ENCODE measurements at regions not wholly inside any gene's neighbourhood (a gene's known extent, or its start where the extent isn't known, plus 50 kb on each side); places are given as distances from the start of the nearest gene placed in this dataset.

DNA sequence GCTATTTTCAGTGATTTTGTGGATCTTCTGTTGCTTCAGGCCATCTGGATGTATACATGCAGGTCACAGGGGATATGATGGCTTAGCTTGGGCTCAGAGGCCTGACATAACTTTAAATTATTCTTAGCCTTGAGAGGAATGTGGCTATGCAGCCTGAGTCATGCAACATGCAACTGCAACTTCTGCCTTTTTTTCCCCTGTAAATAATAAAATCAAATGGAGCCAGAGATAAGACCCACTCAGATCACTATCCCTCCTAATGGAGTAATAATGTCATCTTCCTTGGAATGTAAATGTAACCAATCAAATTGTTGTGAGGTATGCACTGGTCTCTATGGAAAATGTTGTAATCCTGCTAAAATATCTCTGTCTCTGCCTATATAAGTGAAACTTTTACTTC, 54.9 kb downstream of the MAGEB17 start:
- no peak for DNase-seq
- H3K36me3 Mint-ChIP-seq (ENCODE audit: low read depth), result no peaks in the 10 kb centered on the region
- H3K27ac Mint-ChIP-seq, result no peak overlapping the region
- H3K4me3 Mint-ChIP-seq, result no peak overlapping the region
- peaks cover 4% of the 10 kb centered on the region for H3K9me3 Mint-ChIP-seq
- intact Hi-C loops (cut with micrococcal nuclease), result no loop called here
- H3K27me3 Mint-ChIP-seq, result no peaks in the 10 kb centered on the region
- no peaks in the 10 kb centered on the region for H3K4me1 Mint-ChIP-seq

DNA sequence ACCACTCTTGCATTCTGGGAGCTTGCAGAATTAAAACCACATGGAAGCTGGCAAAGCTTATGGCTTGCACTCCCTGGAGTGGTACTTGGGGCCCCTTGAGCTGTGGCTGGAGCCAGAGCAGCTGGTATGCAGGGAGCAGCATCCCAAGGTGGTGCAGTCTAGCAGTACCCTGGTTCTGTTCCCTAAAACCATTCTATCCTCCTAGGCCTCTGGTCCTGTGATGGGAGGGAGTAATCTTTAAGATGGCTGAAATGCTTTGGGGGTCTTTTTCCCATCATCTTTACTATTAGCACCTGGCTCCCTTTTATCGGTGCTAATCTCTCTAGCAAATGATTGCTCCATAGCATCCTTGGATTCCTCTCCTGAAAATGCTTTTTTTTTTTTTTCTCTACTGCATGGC, 56.1 kb downstream of the MAGEB17 start:
- no peak overlapping the region for H3K27ac Mint-ChIP-seq
- no peaks in the 10 kb centered on the region for H3K36me3 Mint-ChIP-seq (ENCODE audit: low read depth)
- H3K4me1 Mint-ChIP-seq, result no peaks in the 10 kb centered on the region
- peaks cover 4% of the 10 kb centered on the region for H3K9me3 Mint-ChIP-seq
- no peak for DNase-seq
- intact Hi-C loops (cut with micrococcal nuclease), result no loop called here
- H3K27me3 Mint-ChIP-seq, result no peaks in the 10 kb centered on the region
- no peak overlapping the region for H3K4me3 Mint-ChIP-seq

DNA sequence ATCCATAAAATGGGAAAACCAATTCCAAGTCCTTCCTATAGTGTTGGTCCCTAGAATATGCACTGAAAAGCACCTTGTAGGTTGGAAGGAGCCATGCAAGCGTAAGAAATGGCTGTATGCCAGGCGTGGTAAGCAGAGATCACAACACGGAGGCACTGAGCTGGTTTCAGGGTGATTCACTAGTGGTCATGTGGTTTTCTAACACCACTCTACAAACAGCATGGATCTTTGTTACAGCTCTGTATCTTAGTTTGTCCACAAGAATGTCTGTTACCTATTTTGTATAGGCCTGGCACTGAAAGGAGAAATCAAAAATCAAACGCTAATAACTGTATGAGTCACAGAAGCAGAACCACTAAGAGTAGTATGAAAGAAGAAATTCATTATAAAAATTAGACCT, 71.9 kb downstream of the MAGEB17 start:
- no peaks in the 10 kb centered on the region for H3K4me1 Mint-ChIP-seq
- H3K4me3 Mint-ChIP-seq, result no peak overlapping the region
- no peak for DNase-seq
- intact Hi-C loops (cut with micrococcal nuclease), result no loop called here
- no peaks in the 10 kb centered on the region for H3K27me3 Mint-ChIP-seq
- H3K36me3 Mint-ChIP-seq (ENCODE audit: low read depth), result no peaks in the 10 kb centered on the region
- H3K9me3 Mint-ChIP-seq, result no peaks in the 10 kb centered on the region
- H3K27ac Mint-ChIP-seq, result no peak overlapping the region

DNA sequence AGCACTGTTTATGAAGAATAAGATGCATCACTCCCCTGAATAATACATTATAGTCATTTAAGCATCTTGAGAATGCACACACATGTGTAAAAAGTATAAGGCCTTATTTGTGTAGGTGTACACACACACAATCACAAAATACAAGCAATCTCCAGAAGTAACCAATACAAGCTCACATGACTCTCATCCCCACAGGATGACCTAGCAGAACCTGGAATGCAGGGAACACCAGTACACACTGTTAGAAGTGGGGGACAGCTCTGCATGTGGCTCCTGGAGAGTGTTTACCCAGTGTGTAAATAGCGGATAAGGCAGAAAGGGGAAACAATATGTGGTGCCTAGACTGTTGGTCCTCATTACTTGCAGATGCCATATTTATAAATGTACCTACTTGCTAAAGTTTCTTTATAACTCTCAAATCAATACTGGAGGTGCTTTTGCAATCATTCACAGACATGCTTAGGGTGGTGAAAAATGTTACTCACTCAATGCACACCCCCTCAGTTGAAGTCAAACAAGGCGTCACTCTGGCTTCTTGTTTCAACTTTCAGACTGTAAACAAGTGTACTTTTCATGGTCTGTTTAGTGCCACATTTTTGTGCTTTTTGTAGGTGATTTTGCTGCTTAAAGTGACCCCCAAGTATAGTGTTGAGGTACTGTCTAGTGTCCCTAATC, 73.1 kb downstream of the MAGEB17 start:
- intact Hi-C loops (cut with micrococcal nuclease), result no loop called here
- H3K27ac Mint-ChIP-seq, result no peak overlapping the region
- no peak overlapping the region for H3K4me3 Mint-ChIP-seq
- no peaks in the 10 kb centered on the region for H3K36me3 Mint-ChIP-seq (ENCODE audit: low read depth)
- no peaks in the 10 kb centered on the region for H3K27me3 Mint-ChIP-seq
- H3K9me3 Mint-ChIP-seq, result no peaks in the 10 kb centered on the region
- H3K4me1 Mint-ChIP-seq, result no peaks in the 10 kb centered on the region
- DNase-seq, result no peak

DNA sequence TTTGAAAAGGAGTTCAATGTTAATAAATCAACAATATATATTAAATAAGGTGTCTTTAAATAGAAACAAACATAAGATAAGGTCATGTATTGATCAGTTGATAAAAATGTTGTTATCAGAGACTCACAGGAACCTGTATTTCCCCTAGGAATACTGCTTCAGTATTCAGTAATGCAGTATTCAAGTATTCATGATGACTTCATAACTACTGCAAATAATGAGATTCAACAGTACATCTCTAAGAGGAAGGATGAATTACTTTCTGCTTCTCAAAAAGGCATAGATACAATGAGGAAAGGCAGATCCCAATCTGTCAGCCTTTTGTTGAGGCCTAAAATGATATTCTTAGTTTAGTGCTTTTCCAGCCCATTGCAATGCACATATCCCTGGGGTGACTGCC, 73.7 kb downstream of the MAGEB17 start:
- H3K4me1 Mint-ChIP-seq, result no peaks in the 10 kb centered on the region
- DNase-seq, result no peak
- no peak overlapping the region for H3K4me3 Mint-ChIP-seq
- H3K36me3 Mint-ChIP-seq (ENCODE audit: low read depth), result no peaks in the 10 kb centered on the region
- no peaks in the 10 kb centered on the region for H3K9me3 Mint-ChIP-seq
- intact Hi-C loops (cut with micrococcal nuclease), result no loop called here
- no peak overlapping the region for H3K27ac Mint-ChIP-seq
- H3K27me3 Mint-ChIP-seq, result no peaks in the 10 kb centered on the region

DNA sequence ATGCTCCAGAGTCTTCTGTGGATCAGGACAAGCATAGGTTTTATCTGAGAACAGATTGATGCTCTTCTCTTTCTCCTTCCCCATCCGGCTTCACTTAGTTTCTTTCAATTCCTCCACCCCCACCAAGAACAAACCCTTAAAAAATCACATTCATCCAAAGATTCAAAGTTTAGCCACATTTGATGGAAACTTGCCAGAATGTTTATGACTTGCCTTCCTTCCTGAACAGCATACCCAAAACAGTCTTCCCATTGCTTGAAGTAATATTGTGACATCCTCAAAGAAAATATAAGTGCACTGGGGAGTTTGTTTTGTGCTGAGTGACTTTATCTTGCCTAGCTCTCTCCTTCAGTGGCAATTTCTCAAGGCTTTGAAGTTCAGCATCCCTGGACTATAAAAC, 83.0 kb downstream of the MAGEB17 start:
- H3K36me3 Mint-ChIP-seq (ENCODE audit: low read depth), result no peaks in the 10 kb centered on the region

DNA sequence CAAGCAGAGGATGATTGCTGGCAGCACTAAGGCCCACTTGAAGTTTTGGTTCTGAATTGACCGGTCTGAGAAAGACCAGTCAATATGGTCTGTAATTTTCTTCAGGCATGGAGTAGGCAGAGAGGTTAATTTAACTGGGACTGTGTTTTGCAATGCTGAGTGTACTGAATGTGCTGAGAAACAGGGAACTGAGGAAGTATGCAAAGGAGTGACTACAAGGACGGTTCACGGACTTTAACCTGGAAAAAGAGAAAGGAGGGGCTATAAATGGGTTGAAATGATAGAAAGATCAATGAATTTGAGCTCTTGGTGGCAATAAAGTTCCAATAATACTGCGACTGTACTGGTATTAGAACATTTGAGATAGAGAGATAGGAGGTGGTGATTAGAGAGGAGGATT, 84.5 kb downstream of the MAGEB17 start:
- H3K4me1 Mint-ChIP-seq, result no peaks in the 10 kb centered on the region
- H3K9me3 Mint-ChIP-seq, result no peaks in the 10 kb centered on the region
- no peak for DNase-seq
- H3K27me3 Mint-ChIP-seq, result no peaks in the 10 kb centered on the region
- no peak overlapping the region for H3K4me3 Mint-ChIP-seq
- no peaks in the 10 kb centered on the region for H3K36me3 Mint-ChIP-seq (ENCODE audit: low read depth)
- intact Hi-C loops (cut with micrococcal nuclease), result no loop called here
- no peak overlapping the region for H3K27ac Mint-ChIP-seq

More for the DNA sequence above, 83.0 kb downstream of the MAGEB17 start:
- H3K4me3 Mint-ChIP-seq, result no peak overlapping the region
- H3K27me3 Mint-ChIP-seq, result no peaks in the 10 kb centered on the region
- H3K9me3 Mint-ChIP-seq, result no peaks in the 10 kb centered on the region
- H3K4me1 Mint-ChIP-seq, result no peaks in the 10 kb centered on the region
- intact Hi-C loops (cut with micrococcal nuclease), result no loop called here
- H3K27ac Mint-ChIP-seq, result no peak overlapping the region
- no peak for DNase-seq

DNA sequence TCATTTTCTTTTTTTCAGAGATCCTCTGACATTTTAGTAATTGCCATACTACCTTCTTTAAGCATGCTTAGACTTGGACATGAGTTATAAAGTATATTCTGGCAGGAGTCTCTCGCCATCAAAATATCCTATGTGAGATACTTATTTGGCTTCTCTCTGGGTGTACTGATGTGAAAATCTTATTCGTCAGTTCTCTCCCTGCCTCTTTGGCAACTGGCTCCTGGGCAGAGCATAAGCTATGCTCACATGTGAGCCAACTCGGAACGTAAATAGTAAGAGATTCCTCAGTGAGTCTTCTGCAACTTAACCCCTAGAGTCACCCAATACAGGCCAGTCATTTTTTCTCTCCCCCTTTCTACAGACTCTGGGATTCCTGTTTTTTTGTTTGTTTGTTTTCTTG, 91.6 kb downstream of the MAGEB17 start:
- no peaks in the 10 kb centered on the region for H3K9me3 Mint-ChIP-seq
- no peaks in the 10 kb centered on the region for H3K4me1 Mint-ChIP-seq
- no peaks in the 10 kb centered on the region for H3K36me3 Mint-ChIP-seq (ENCODE audit: low read depth)
- no peaks in the 10 kb centered on the region for H3K27me3 Mint-ChIP-seq
- intact Hi-C loops (cut with micrococcal nuclease), result no loop called here
- H3K4me3 Mint-ChIP-seq, result no peak overlapping the region
- DNase-seq, result no peak
- H3K27ac Mint-ChIP-seq, result no peak overlapping the region

DNA sequence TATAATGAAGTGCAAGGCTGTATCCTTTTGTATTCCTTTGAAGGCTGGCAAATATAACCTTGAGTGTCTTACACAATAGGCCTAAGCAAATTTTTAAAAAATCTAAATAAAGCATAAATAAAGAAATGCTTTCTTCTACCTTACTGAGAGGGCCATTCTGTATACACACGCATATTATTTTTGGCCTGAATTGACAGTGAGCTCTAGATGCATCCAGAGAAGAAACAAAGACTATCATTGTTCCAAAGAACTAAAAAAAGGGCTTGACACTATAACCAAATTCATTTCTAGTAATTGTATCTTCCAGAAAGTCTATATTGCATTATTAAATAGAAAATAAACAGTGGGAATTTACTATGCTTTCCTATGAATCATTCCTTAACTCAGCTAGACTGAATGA, 100.2 kb downstream of the MAGEB17 start:
- DNase-seq, result no peak
- no peaks in the 10 kb centered on the region for H3K9me3 Mint-ChIP-seq
- no peaks in the 10 kb centered on the region for H3K4me1 Mint-ChIP-seq
- H3K36me3 Mint-ChIP-seq (ENCODE audit: low read depth), result no peaks in the 10 kb centered on the region
- intact Hi-C loops (cut with micrococcal nuclease), result no loop called here
- H3K27me3 Mint-ChIP-seq, result no peaks in the 10 kb centered on the region
- no peak overlapping the region for H3K4me3 Mint-ChIP-seq
- no peak overlapping the region for H3K27ac Mint-ChIP-seq

DNA sequence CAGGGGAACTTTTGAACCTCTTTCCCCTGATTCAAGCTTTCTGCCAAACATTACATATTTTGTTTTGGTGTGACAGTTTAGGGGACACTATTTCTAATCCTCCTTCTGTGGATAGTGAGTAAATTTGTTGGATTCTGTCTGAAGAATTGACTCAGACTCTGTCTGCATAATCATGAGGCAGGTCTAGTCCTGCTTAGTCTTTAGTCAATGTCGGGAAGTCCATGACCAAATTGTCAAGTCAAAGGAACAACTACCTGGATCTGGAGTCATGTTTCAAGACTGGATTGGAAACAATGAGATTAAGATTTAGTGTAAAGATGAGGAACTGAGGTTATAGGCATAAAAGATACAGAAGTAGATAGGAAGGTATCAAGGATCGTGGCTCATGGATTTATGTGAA, 100.9 kb downstream of the MAGEB17 start:
- H3K27me3 Mint-ChIP-seq, result no peaks in the 10 kb centered on the region
- no peaks in the 10 kb centered on the region for H3K9me3 Mint-ChIP-seq
- no peak overlapping the region for H3K4me3 Mint-ChIP-seq
- no peaks in the 10 kb centered on the region for H3K4me1 Mint-ChIP-seq
- no peak for DNase-seq
- no peak overlapping the region for H3K27ac Mint-ChIP-seq
- intact Hi-C loops (cut with micrococcal nuclease), result no loop called here
- H3K36me3 Mint-ChIP-seq (ENCODE audit: low read depth), result no peaks in the 10 kb centered on the region

DNA sequence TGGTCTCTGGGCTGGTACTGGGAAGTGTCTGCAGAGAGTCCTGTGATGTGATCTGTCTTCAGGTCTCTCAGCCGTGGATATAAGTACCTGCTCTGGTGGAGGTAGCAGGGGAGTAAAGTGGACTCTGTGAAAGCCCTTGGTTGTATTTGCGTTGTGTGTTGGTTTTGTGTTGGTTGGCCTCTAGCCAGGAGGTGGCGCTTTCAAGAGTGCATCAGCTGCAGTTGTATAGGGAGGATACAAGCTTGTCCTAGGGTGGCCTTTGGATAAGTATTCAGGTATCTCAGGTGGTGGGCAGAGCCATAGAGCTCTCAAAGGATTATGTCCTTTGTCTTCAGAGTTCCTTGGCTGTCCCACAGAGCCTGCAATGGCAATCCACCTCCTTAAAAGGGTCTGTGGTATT, 111.6 kb downstream of the MAGEB17 start:
- Mint-ChIP-seq H3K36me3 (ENCODE audit: low read depth) (no peaks in the 10 kb centered on the region), H3K4me1 (no peaks in the 10 kb centered on the region), H3K27me3 (no peaks in the 10 kb centered on the region), H3K4me3 (no peak overlapping the region), H3K9me3 (no peaks in the 10 kb centered on the region), H3K27ac (no peak overlapping the region)
- intact Hi-C loops (cut with micrococcal nuclease), result no loop called here
- DNase-seq, result no peak

DNA sequence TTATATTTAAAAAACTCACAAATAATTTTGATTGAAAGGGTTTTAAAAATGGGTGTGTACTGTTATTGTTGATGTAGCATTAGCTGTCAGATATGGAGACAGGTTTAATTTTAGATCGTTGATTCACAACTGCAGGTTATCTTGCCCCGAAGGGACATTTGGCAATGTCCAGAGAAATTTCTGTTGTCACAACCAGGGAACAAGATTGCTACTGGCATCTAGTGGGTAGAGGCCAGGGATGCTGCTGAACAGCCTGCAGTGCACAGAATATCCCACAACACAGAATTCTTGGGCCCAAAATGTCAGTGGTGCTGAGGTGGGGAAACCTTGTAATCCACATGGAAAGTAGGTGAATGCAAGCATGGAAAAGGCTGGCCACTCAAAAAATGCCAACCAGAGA, 114.9 kb downstream of the MAGEB17 start:
- H3K27ac Mint-ChIP-seq, result no peak overlapping the region
- no peaks in the 10 kb centered on the region for H3K27me3 Mint-ChIP-seq
- no peak overlapping the region for H3K4me3 Mint-ChIP-seq
- no peaks in the 10 kb centered on the region for H3K36me3 Mint-ChIP-seq (ENCODE audit: low read depth)
- H3K9me3 Mint-ChIP-seq, result no peaks in the 10 kb centered on the region
- H3K4me1 Mint-ChIP-seq, result no peaks in the 10 kb centered on the region
- intact Hi-C loops (cut with micrococcal nuclease), result no loop called here
- no peak for DNase-seq

DNA sequence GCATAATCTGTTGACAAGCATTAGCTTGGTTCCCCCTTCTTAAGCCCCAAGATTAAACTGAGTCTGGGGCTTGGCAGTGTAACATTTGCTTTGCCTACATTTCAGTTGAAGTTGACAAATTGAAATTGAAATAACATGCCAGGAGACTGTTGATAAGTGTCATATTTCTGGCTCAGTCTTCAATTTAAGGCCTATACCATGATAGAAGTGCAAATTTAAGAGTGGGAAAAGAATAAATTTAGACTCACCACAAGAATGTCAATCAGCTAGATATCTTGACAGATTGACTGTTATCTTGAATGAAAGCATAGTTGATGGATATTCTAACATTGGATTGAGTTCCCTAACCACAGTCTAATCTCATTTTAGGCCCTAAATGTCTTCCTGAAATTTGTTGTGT, 117.6 kb downstream of the MAGEB17 start:
- intact Hi-C loops (cut with micrococcal nuclease), result no loop called here
- no peak for DNase-seq
- no peaks in the 10 kb centered on the region for H3K27me3 Mint-ChIP-seq
- no peak overlapping the region for H3K27ac Mint-ChIP-seq
- H3K4me3 Mint-ChIP-seq, result no peak overlapping the region
- no peaks in the 10 kb centered on the region for H3K4me1 Mint-ChIP-seq
- H3K36me3 Mint-ChIP-seq (ENCODE audit: low read depth), result no peaks in the 10 kb centered on the region
- no peaks in the 10 kb centered on the region for H3K9me3 Mint-ChIP-seq

DNA sequence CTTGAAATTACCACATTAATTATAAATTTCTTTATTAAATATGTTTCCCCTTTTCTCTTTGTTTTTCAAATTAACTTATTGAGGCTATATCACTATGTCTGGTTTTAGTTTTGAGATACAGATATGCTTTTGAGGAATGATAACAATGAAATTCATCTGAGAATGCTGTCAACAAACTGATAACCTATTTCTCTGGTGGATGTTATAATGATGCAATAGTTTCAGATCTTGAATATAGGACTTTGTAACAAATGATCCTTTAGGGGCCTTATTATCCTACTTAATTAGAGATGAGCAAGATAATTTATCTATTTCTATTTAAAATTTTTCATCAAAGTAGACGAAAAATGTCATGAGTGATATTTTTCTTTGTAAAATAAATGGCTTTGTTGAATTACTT, 123.7 kb downstream of the MAGEB17 start:
- Mint-ChIP-seq H3K36me3 (ENCODE audit: low read depth) (no peaks in the 10 kb centered on the region), H3K4me1 (no peaks in the 10 kb centered on the region), H3K27ac (no peak overlapping the region), H3K4me3 (no peak overlapping the region), H3K27me3 (peaks cover 4% of the 10 kb centered on the region), H3K9me3 (no peaks in the 10 kb centered on the region)
- intact Hi-C loops (cut with micrococcal nuclease), result no loop called here
- DNase-seq, result no peak

DNA sequence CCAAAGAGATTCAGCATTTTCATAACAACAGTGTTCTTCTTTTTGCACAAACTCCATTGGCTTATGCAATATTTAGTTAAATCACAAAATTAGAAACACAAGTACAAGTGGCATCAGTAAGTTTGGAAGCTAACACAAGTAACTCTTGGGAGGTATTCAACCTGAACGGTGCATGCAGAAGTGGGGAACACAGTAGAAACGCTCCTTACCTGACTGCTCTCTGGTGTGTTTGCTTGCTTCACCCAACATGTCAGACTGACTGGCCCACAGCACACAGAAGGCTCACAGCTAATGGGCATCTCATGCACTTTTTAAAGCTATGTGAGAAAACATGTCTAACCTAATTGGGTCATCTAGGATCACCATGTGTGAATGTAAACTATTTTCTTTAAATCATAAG, 133.6 kb downstream of the MAGEB17 start:
- H3K4me3 Mint-ChIP-seq, result no peak overlapping the region
- H3K36me3 Mint-ChIP-seq (ENCODE audit: low read depth), result no peaks in the 10 kb centered on the region
- H3K4me1 Mint-ChIP-seq, result no peaks in the 10 kb centered on the region

More for the DNA sequence above, 133.6 kb downstream of the MAGEB17 start:
- DNase-seq, result no peak
- Mint-ChIP-seq H3K9me3 (no peaks in the 10 kb centered on the region), H3K27ac (no peak overlapping the region), H3K27me3 (peaks cover 5% of the 10 kb centered on the region)
- intact Hi-C loops (cut with micrococcal nuclease), result no loop called here

Measured in activated CD4-positive, alpha-beta T cell treated with anti-CD3 and anti-CD28 coated beads, Interleukin-2, amount 10 ng/mL, durations not matched to agents 24 days and 14 days (primary cell).